HG03442 (cell line): ENCODE measurements at regions not wholly inside any gene's neighbourhood (a gene's known extent, or its start where the extent isn't known, plus 50 kb on each side); places are given as distances from the start of the nearest gene placed in this dataset.
"Not testable (repeated sequence)": the region's sequence is repeated elsewhere in the genome, so short reads cannot be mapped to it uniquely, and the experiment has no call there.

Experiments
- ATAC-seq: cut with Tn5 transposase; IDR thresholded peaks from one replicate; pipeline ENCODE4 v1.9.1; 2021; ENCODE audit warnings: mild to moderate bottlenecking, moderate library complexity; ENCODE audit not compliant: unreplicated experiment

- ATAC-seq = no peak
Measured at GRCh38 chr1:58836408-58836807, 52.6 kb upstream of the JUN start.

DNA sequence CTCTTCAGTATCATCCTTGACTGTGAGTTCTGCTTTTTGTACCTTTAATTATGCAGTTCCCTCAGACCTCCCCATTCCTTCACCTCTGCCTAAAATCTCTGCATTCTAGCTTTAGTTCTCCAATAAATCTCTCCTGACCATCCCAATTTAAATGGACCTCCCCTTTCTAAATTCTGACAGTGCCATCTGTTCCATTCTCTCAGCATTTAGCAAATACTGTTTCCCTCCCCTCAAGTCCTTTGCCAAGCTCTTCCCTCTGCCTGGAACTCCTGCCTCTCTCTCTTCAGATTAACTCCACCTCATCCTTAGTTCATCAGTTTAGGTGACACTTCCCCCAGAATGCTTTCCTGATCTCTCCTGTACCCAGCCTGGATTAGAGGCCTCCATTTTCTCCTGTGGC, 54.0 kb upstream of the JUN start:
- no peak for ATAC-seq

- ATAC-seq = no peak
Measured at GRCh38 chr1:58839147-58839795, 55.4 kb upstream of the JUN start.

- no peak for ATAC-seq
Measured at GRCh38 chr1:58839846-58840835, 56.3 kb upstream of the JUN start.

DNA sequence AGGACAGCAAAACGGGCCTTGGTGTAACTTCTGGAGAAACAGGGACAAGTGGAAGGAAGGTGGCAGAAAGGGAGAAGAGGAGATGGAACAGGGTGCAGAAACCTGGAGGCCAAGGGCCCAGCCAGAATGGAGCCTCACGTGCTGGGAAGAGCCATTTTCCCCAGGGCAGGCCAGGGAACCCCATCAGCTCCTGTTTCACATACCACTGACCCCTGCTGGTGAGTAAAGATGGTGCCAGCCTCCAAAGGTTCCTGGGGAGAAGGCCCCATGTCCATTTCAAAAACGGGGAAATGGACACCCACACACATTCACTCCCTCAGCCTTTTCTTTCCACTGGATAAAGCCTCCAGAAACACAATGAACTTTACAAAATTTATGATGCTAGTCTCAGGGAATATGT, 57.6 kb upstream of the JUN start:
- ATAC-seq = no peak

DNA sequence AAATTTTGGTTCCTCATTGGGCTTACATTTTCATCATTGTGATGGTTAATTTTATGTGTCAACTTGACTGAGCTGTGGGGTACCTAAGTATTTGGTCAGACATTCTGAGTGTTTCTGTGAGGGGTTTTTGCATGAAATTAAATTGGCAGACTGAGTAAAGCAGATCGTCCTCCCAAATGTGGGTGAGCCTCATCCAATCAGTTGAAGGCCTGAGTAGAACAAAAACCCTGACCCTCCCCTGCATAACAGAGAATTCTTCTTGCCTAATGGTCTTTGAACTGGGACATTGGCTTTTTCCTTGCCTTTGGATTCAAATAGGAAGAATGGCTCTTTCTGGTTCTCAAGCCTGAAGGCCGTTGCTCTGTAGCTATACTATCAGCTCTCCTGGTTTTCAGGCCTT, 59.1 kb upstream of the JUN start:
- no peak for ATAC-seq

DNA sequence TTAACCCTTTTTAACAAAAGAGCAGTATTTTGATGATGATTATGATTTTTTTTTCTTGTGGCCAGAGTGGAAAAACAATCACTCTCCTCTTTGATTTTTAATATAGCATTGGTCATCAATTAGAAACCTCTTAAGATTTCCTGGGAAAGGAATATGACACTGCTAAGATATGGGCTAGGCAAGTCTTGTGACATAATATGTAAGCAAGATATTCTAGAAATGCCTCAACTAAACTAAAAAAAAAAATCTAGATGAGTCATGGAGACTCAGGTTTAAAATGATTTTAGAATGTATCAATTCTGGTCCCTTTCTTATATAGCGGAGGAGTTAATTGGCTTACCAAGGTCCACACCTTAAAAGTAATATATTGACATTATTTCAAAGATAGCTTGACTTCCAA, 60.3 kb upstream of the JUN start:
- no peak for ATAC-seq

DNA sequence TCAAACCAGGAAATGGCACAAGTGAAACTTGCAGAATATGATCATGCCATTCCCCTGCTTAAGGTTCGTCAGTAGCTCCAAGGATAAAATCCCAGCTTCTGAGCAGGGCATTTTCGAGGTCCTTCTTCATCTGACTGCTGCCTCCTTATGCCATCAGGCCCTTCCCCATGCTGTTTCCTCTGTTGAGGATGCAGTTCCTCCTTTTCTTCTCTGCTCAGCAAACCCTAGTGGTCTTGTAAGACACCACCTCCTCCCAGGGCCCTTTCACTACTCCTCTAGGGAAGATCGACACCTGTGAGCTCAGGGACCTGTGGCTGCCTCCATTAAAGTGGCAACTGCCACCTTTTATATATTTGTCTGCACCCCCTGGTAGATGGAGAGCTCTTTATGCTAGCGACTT, 62.1 kb upstream of the JUN start:
- no peak for ATAC-seq

GRCh38 chr1:58848818-58849411, 65.1 kb upstream of the JUN start:
- ATAC-seq = no peak

- no peak for ATAC-seq
Measured at GRCh38 chr1:58849551-58849950, 65.7 kb upstream of the JUN start.

DNA sequence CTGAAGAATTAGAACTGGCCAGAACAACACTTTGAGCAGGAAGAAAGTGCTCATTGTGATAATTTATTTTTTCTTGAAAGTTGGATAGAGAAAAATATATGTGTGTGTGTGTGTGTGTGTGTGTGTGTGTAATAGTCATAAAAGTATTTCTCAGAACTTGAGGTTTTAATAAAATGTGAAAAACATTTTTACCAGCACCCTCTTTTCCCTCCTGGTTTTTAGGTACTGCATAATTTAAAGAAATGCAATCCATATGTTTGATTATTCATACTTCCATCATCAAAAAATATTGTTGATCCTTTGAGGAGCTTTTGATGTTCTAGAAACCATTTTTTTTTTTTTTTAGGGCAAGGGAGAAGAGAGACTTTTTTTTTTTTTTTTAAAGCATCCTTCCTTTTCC, 66.8 kb upstream of the JUN start:
- no peak for ATAC-seq

GRCh38 chr1:58852731-58853485, 69.1 kb upstream of the JUN start:
- no peak for ATAC-seq

GRCh38 chr1:58854576-58854975, 70.7 kb upstream of the JUN start:
- ATAC-seq = no peak

GRCh38 chr1:58855274-58856165, 71.7 kb upstream of the JUN start:
- no peak for ATAC-seq

DNA sequence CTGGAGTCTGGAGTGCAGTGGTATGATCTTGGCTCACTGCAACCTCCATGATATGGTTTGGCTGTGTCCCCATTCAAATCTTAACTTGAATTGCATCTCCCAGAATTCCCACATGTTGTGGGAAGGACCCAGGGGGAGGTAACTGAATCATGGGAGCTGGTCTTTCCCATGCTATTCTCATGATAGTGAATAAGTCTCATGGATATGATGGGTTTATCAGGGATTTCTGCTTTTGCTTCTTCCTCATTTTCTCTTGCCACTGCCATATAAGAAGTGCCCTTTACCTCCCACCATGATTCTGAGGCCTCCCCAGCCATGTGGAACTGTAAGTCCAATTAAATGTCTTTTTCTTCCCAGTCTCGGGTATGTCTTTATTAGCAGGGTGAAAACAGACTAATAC, 72.4 kb upstream of the JUN start:
- ATAC-seq = not testable (repeated sequence)

GRCh38 chr1:58857680-58858673, 74.1 kb upstream of the JUN start:
- peak; percentile 78 for ATAC-seq

DNA sequence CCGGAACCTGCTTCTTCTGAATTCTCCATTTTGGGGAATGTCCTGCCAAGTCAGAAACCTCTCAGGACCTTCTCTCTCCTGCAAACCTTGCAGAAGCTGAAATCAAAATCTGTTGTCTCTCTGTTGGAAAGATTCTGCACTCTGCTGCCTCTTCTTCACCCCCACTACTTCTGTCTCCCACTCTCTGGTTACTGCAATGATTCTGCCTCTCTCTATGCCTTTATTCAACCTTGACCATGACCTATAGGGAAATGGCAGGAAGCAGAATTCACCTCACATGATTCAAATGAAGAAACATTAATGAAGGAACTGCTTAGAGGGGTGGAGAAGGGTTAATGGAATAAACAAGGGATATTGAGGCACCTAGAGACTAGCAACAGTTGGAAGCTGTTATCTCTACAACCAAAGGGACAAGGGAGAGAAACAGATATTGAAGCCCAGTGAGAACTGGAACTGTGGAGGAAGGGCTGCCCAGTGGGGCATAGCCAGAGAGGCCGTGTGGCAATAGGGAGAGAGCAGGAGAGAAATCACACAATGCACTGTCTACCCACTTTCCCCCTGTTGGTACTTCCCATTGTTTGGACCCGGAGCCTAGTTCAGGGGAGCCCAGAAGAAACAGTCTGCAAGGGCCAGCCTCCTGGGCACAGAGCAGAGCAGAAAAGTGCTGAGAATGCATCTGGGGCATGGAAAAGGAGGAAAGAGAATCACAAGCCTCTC, 76.1 kb upstream of the JUN start:
- no peak for ATAC-seq

DNA sequence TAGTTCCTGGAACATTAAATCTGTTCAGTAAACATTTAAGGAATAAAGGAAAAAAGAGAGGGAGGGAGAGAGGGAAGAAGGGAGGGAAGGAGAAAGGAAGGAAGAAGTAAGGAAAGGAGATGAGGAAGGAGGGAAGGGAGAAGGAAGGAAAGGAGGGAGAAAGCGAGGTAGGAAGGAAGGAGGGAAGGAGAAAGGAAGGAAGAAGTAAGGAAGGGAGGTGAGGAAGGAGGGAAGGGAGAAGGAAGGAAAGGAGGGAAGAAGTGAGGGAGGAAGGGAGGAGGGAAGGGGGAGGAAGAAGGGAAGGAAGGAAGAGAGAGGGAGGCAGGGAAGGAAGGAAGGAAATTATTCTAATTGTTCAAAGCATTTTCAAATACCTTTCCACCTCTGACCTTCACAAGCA, 77.2 kb upstream of the JUN start:
- no peak for ATAC-seq
